ENCODE measurements at regions not wholly inside any gene's neighbourhood (a gene's known extent, or its start where the extent isn't known, plus 50 kb on each side); places are given as distances from the start of the nearest gene placed in this dataset.

DNA sequence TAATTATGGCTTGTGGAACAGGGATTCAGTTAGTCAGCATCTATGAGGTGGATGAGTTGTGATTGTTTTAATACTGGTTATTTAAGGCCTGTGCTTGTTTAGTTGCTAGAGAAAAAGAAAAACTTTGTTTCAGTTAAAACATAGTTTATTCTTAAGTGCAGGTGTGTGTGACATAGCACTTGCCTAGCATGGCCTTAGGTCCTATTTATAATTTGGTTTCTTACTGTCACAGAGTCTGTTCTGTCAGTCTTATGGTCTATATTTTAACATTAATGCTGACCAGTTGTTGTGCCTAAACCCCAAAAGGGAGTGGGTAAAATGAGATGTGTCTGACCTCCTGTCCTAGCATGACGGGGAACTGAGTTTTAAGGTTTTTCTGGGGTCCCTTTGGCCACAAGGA, 486.3 kb downstream of the ZIC1 start:
- in situ Hi-C loops (cut with MboI; ENCODE audit: low pct_unique_long_range_greater_than_20kb, low sequenced_read_pairs, unreplicated experiment): no loop called here
- DNase-seq (ENCODE audit: low spot score): no peak
- TF ChIP-seq CTCF (IDR thresholded peaks at IDR 0.05; ENCODE audit: extremely low read depth, insufficient read depth, missing control alignments): no peak

GRCh38 chr3:147900851-147901250, 491.7 kb downstream of the ZIC1 start:
- in situ Hi-C loops (cut with MboI; ENCODE audit: low pct_unique_long_range_greater_than_20kb, low sequenced_read_pairs, unreplicated experiment): no loop called here
- no peak for DNase-seq (ENCODE audit: low spot score)
- no peak for TF ChIP-seq CTCF (IDR thresholded peaks at IDR 0.05; ENCODE audit: extremely low read depth, insufficient read depth, missing control alignments)

DNA sequence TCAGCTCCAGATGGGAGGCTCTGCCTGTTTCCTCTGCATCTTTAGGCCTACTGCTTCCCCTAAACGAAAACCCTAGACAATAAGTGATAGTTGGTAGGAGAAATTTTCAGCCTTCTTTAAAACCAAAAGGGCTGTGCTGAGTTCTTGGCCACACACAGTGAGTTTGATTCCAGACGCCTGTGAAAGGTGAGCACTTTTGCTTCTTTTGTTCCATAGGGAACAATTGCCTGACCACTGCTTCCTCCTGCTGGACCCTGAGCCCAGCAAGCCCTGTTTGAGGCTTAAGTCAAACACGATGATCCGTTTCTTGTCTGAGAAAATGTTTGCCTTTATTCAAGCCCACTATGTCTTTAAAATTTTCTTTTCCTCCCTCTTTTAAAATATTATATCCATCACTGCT, 493.9 kb downstream of the ZIC1 start:
- no peak for DNase-seq (ENCODE audit: low spot score)
- in situ Hi-C loops (cut with MboI; ENCODE audit: low pct_unique_long_range_greater_than_20kb, low sequenced_read_pairs, unreplicated experiment): no loop called here
- no peak for TF ChIP-seq CTCF (IDR thresholded peaks at IDR 0.05; ENCODE audit: extremely low read depth, insufficient read depth, missing control alignments)

DNA sequence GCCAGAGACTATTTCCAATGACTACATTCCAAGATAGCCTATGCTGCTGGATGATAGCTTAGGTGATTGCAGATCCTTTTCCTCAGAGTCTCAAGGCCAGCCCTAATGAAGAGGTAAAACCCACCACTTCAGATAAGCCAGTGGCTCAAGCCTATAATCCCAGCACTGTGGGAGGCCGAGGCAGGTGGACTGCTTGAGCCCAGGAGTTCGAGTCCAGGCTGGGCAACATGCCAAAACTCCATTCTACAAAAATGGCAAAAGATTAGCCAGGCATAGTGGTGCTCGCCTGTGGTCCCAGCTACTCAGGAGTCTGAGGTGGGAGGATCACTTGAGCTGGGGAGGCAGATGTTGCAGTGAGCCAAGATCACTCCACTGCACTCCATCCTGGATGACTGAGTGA, 495.3 kb downstream of the ZIC1 start:
- TF ChIP-seq CTCF (IDR thresholded peaks at IDR 0.05; ENCODE audit: extremely low read depth, insufficient read depth, missing control alignments): no peak
- no peak for DNase-seq (ENCODE audit: low spot score)
- in situ Hi-C loops (cut with MboI; ENCODE audit: low pct_unique_long_range_greater_than_20kb, low sequenced_read_pairs, unreplicated experiment): no loop called here

- TF ChIP-seq CTCF (IDR thresholded peaks at IDR 0.05; ENCODE audit: extremely low read depth, insufficient read depth, missing control alignments): no peak
- no peak for DNase-seq (ENCODE audit: low spot score)
- in situ Hi-C loops (cut with MboI; ENCODE audit: low pct_unique_long_range_greater_than_20kb, low sequenced_read_pairs, unreplicated experiment): no loop called here
These were observed 497.1 kb downstream of the ZIC1 start for GRCh38 chr3:147906285-147906684.

- in situ Hi-C loops (cut with MboI; ENCODE audit: low pct_unique_long_range_greater_than_20kb, low sequenced_read_pairs, unreplicated experiment): no loop called here
These were observed 505.4 kb downstream of the ZIC1 start for GRCh38 chr3:147914532-147914931.

More at GRCh38 chr3:147914532-147914931, 505.4 kb downstream of the ZIC1 start:
- no peak for TF ChIP-seq CTCF (IDR thresholded peaks at IDR 0.05; ENCODE audit: extremely low read depth, insufficient read depth, missing control alignments)
- DNase-seq (ENCODE audit: low spot score): no peak

Measured in GM13977 (cell line).